ENCODE measurements at regions not wholly inside any gene's neighbourhood (a gene's known extent, or its start where the extent isn't known, plus 50 kb on each side); places are given as distances from the start of the nearest gene placed in this dataset.
"Not testable (repeated sequence)": the region's sequence is repeated elsewhere in the genome, so short reads cannot be mapped to it uniquely, and the experiment has no call there.

GRCh38 chr4:81314897-81315470 is 100.0 kb upstream of the PRKG2 start:
- TF ChIP-seq, protein P1, sequence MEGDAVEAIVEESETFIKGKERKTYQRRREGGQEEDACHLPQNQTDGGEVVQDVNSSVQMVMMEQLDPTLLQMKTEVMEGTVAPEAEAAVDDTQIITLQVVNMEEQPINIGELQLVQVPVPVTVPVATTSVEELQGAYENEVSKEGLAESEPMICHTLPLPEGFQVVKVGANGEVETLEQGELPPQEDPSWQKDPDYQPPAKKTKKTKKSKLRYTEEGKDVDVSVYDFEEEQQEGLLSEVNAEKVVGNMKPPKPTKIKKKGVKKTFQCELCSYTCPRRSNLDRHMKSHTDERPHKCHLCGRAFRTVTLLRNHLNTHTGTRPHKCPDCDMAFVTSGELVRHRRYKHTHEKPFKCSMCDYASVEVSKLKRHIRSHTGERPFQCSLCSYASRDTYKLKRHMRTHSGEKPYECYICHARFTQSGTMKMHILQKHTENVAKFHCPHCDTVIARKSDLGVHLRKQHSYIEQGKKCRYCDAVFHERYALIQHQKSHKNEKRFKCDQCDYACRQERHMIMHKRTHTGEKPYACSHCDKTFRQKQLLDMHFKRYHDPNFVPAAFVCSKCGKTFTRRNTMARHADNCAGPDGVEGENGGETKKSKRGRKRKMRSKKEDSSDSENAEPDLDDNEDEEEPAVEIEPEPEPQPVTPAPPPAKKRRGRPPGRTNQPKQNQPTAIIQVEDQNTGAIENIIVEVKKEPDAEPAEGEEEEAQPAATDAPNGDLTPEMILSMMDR (conservative IDR thresholded peaks at IDR 0.05): no peak
- no peak overlapping the region; the same call in 1 of the 2 replicates for H3K27ac ChIP-seq

- TF ChIP-seq, protein P1 (conservative IDR thresholded peaks at IDR 0.05): no peak
- H3K27ac ChIP-seq: no peak overlapping the region; the same call in 1 of the 2 replicates
These were observed 99.3 kb upstream of the PRKG2 start for GRCh38 chr4:81314196-81314896.

DNA sequence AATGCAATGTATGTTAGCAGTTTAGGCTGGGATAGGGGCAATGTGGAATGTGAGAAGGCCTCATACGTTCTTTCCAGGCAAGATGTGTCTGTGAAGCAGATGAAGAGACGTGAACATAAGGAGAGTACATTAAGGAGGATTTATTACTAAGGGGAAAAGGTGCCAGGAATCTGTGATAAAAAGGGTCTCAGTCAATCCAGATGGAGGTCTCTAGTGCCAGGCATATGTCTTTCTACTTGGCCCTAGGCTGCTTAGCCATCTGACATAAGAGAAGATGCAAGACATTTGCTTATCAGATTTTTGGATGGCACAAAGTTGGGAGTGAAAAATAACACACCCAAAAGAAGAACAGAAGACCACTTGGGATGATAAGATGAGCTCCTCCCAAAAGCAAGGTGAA is 93.0 kb upstream of the PRKG2 start:
- TF ChIP-seq, protein P1 (conservative IDR thresholded peaks at IDR 0.05): no peak
- H3K27ac ChIP-seq: no peak overlapping the region

GRCh38 chr4:81304871-81305270 is 89.8 kb upstream of the PRKG2 start:
- TF ChIP-seq, protein P1 (conservative IDR thresholded peaks at IDR 0.05): no peak

GRCh38 chr4:81300352-81300751 is 85.3 kb upstream of the PRKG2 start:
- not testable (repeated sequence) for H3K27ac ChIP-seq

More at GRCh38 chr4:81304871-81305270, 89.8 kb upstream of the PRKG2 start:
- no peak overlapping the region for H3K27ac ChIP-seq

- no peak overlapping the region for H3K27ac ChIP-seq
- TF ChIP-seq, protein P1 (conservative IDR thresholded peaks at IDR 0.05): no peak
These were observed 75.8 kb upstream of the PRKG2 start for GRCh38 chr4:81290813-81291212.

DNA sequence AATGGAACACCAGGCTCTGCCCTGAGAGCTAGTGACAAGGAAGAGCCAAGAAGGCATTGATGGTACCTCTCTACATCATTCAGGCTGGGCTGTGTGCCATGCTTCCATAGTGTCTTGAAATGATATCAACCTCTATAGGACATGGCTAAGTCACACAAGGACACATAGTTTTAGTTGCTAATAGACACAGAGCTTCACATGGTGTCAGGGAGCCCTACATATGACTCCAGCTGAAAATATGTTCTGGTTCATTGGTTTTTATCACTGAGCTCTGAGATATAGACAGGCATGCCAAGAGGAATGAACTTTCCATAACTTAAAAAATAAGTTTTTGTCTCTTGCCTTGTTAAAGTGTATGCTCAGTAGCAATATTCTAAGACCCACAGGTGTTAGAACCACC is 72.1 kb upstream of the PRKG2 start:
- TF ChIP-seq, protein P1 (conservative IDR thresholded peaks at IDR 0.05): no peak
- H3K27ac ChIP-seq: no peak overlapping the region

- TF ChIP-seq, protein P1 (conservative IDR thresholded peaks at IDR 0.05): no peak
- no peak overlapping the region for H3K27ac ChIP-seq
These were observed 67.1 kb upstream of the PRKG2 start for GRCh38 chr4:81282131-81282530.
